Vagina (tissue), 2 donors: ENCODE measurements at regions not wholly inside any gene's neighbourhood (a gene's known extent, or its start where the extent isn't known, plus 50 kb on each side); places are given as distances from the start of the nearest gene placed in this dataset.

Experiments used
- DNase-seq, 2 donors: peaks; one replicate each; pipeline ENCODE4 v3.0.0-alpha.2; 2017; ENCODE audit errors: extremely low spot score in 2 of 2
- H3K27ac ChIP-seq: fragments of 200-600 bp; sonication (generic); one replicate; pipeline ENCODE4 v1.5.1; 2019
- H3K27me3 ChIP-seq: fragments of 200-600 bp; sonication (generic); one replicate; pipeline ENCODE4 v1.5.1; 2019
- H3K36me3 ChIP-seq, 2 donors: fragments of 200-600 bp; sonication (generic); one replicate each; pipeline ENCODE4 v1.5.1; 2017 to 2019
- H3K4me1 ChIP-seq: fragments of 200-600 bp; sonication (generic); one replicate; pipeline ENCODE4 v1.5.1; 2019
- H3K4me3 ChIP-seq, 2 donors: fragments of 200-600 bp; sonication (generic); 1 replicate in 1 of 2; 2 replicates in 1 of 2; pipeline ENCODE4 v1.5.1; 2016 to 2019
- H3K9me3 ChIP-seq: fragments of 200-600 bp; sonication (generic); one replicate; pipeline ENCODE4 v1.5.1; 2019
- CTCF ChIP-seq, 3 experiments: fragments of 450-650 bp in 2 of 3; fragments of 200-600 bp in 1 of 3; sonication (generic) in 1 of 3; IDR thresholded peaks; one replicate each; pipeline ENCODE4 v1.5.1; 2017 to 2019; ENCODE audit warnings: antibody characterized with exemption in 3 of 3, mild to moderate bottlenecking in 2 of 3, moderate library complexity in 2 of 3
- POLR2A ChIP-seq, 2 donors: fragments of 450-650 bp; IDR thresholded peaks; one replicate each; pipeline ENCODE4 v1.6.1; 2017; ENCODE audit warnings: antibody characterized with exemption in 2 of 2, mild to moderate bottlenecking in 2 of 2, moderate library complexity in 2 of 2
- POLR2AphosphoS5 ChIP-seq, 2 donors: sonication (generic); formaldehyde crosslinking; IDR thresholded peaks; one replicate each; pipeline ENCODE4 v1.9.0; 2017; ENCODE audit warnings: antibody characterized with exemption in 2 of 2, mild to moderate bottlenecking in 2 of 2, low read depth in 1 of 2; ENCODE audit not compliant: insufficient read depth in 1 of 2
- intact Hi-C: fragments of 100-400 bp; cut with DNase I; formaldehyde crosslinking; loops from one replicate; pipeline ENCODE4 v1.15.1; 2023

GRCh38 chr2:236849940-236850339 lies 235.7 kb upstream of the COPS8 start:
- no peak for DNase-seq
- no peaks in the 10 kb centered on the region for H3K27me3 ChIP-seq
- H3K4me1 ChIP-seq, result peaks cover 12% of the 10 kb centered on the region
- intact Hi-C loops, result no loop called here
- no peak overlapping the region for H3K4me3 ChIP-seq
- no peaks in the 10 kb centered on the region for H3K9me3 ChIP-seq
- H3K36me3 ChIP-seq, result no peaks in the 10 kb centered on the region
- TF ChIP-seq POLR2AphosphoS5 (IDR thresholded peaks at IDR 0.05; ENCODE audit: insufficient read depth in 1 of 2, low read depth in 1 of 2), result no peak
- no peak for TF ChIP-seq POLR2A (IDR thresholded peaks at IDR 0.05)
- no peak overlapping the region for H3K27ac ChIP-seq

- no peaks in the 10 kb centered on the region for H3K36me3 ChIP-seq
- H3K9me3 ChIP-seq, result no peaks in the 10 kb centered on the region
- no peak overlapping the region for H3K27ac ChIP-seq
- no peaks in the 10 kb centered on the region for H3K27me3 ChIP-seq
- no peak for TF ChIP-seq POLR2A (IDR thresholded peaks at IDR 0.05)
- TF ChIP-seq POLR2AphosphoS5 (IDR thresholded peaks at IDR 0.05; ENCODE audit: insufficient read depth in 1 of 2, low read depth in 1 of 2), result no peak
- TF ChIP-seq CTCF (IDR thresholded peaks at IDR 0.05), result no peak
- no peak for DNase-seq
- H3K4me3 ChIP-seq, result no peak overlapping the region
- intact Hi-C loops, result no loop called here
- H3K4me1 ChIP-seq, result peaks cover 12% of the 10 kb centered on the region
Measured at GRCh38 chr2:236851187-236851586, 234.5 kb upstream of the COPS8 start.

- no peak for TF ChIP-seq POLR2AphosphoS5 (IDR thresholded peaks at IDR 0.05; ENCODE audit: insufficient read depth in 1 of 2, low read depth in 1 of 2)
- TF ChIP-seq POLR2A (IDR thresholded peaks at IDR 0.05), result no peak
- H3K9me3 ChIP-seq, result no peaks in the 10 kb centered on the region
- no peaks in the 10 kb centered on the region for H3K36me3 ChIP-seq
- no peak for DNase-seq
- peak overlapping the region; percentile 17 for H3K27ac ChIP-seq
- H3K4me1 ChIP-seq, result peaks cover 12% of the 10 kb centered on the region
- no peak overlapping the region for H3K4me3 ChIP-seq
- intact Hi-C loops, result no loop called here
- no peaks in the 10 kb centered on the region for H3K27me3 ChIP-seq
Measured at GRCh38 chr2:236852100-236852976, 233.4 kb upstream of the COPS8 start.

- Histone ChIP-seq H3K36me3 (no peaks in the 10 kb centered on the region), H3K4me3 (no peak overlapping the region), H3K27ac (peak overlapping the region; percentile 17), H3K4me1 (peaks cover 12% of the 10 kb centered on the region), H3K9me3 (no peaks in the 10 kb centered on the region), H3K27me3 (no peaks in the 10 kb centered on the region)
- intact Hi-C loops, result no loop called here
- no peak for DNase-seq
- TF ChIP-seq CTCF (IDR thresholded peaks at IDR 0.05) (no peak), POLR2AphosphoS5 (IDR thresholded peaks at IDR 0.05; ENCODE audit: insufficient read depth in 1 of 2, low read depth in 1 of 2) (no peak), POLR2A (IDR thresholded peaks at IDR 0.05) (no peak)
Measured at GRCh38 chr2:236852977-236853374, 232.7 kb upstream of the COPS8 start.

GRCh38 chr2:236853585-236854051 lies 232.1 kb upstream of the COPS8 start:
- intact Hi-C loops, result no loop called here
- peak in 1 of 2 donors; percentile 52 for DNase-seq

More at GRCh38 chr2:236853585-236854051, 232.1 kb upstream of the COPS8 start:
- Histone ChIP-seq H3K9me3 (no peaks in the 10 kb centered on the region), H3K4me3 (no peak overlapping the region), H3K36me3 (no peaks in the 10 kb centered on the region), H3K4me1 (peaks cover 12% of the 10 kb centered on the region), H3K27ac (no peak overlapping the region), H3K27me3 (no peaks in the 10 kb centered on the region)
- TF ChIP-seq CTCF (IDR thresholded peaks at IDR 0.05) (no peak), POLR2A (IDR thresholded peaks at IDR 0.05) (no peak), POLR2AphosphoS5 (IDR thresholded peaks at IDR 0.05; ENCODE audit: insufficient read depth in 1 of 2, low read depth in 1 of 2) (no peak)
